ENCODE measurements at regions not wholly inside any gene's neighbourhood (a gene's known extent, or its start where the extent isn't known, plus 50 kb on each side); places are given as distances from the start of the nearest gene placed in this dataset.

DNA sequence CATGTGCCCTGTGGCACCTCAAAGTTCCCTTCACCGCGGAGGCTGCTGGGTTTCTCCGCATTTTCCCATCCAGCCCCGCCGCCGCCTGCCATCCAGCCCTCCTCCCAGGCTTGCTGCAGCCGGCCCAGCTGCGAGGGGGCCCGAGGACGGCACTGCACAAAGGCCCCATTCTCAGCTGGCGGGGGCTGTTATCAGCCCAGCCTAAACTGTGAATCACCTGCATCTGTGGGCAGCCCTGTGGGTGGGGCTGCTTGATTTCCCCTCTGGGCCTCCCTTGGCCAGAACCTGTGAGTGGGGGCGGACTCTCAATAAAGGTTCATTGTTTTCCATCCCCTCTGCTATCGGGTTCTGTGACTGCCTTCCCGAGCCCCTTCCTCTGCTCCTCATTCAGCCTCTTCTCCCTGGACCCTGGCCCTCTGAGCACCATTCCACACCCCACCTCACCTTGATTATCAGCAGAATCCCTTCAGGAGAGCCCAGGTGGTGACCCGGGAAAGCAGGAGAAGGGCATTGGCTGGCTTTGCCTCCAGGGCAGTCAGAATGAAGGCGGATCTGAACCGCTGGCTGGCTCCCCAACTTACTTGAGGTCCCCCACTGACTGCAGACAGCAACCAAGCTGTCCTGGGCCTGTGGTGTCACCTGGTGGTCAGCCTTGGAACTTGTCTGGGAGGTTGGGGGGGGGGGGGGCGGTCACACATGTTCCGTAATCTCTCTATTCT is 204.5 kb downstream of the ZFP36L2 start:
- no peak overlapping the region for H3K4me3 ChIP-seq (ENCODE audit: low read depth, low read length)
- peak; percentile 59 for DNase-seq (ENCODE audit: low read depth)
- no peak for TF ChIP-seq POLR2A (IDR thresholded peaks at IDR 0.05; ENCODE audit: extremely low read depth, insufficient read length)
- TF ChIP-seq CTCF (IDR thresholded peaks at IDR 0.05; ENCODE audit: low read depth, low read length): peak; percentile 51
- TF ChIP-seq, protein P1, sequence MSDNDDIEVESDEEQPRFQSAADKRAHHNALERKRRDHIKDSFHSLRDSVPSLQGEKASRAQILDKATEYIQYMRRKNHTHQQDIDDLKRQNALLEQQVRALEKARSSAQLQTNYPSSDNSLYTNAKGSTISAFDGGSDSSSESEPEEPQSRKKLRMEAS (IDR thresholded peaks at IDR 0.05; ENCODE audit: low read depth, low read length): no peak

DNA sequence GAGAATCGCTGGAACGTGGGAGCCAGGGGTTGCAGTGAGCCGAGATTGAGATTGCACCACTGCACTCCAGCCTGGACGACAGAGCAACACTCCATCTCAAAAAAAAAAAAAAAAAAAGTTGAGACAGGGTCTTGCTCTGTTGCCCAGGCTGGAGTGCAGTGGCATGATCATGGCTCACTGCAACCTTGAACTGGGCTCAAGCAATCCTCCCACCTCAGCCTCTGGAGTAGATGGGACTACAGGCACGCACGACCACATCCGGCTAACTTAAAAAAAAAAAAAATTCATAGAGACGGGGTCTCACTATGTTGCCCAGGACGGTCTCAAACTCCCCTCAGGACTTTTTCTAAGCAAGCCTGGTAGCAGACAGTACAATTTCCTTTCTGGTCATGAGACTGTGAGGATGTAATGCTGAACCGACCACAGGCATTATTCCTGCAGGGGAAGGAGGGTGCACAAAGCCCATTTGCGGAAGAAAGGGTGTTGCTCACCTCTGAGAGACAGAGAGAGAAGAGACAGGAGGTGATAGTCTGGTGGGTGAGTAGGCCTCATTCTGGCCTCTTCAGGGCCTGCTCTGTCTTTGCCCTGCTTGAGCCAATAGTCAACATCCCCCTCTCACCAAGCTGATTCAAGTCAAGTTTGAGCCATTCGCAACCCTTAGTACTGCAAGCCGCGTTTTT is 205.3 kb downstream of the ZFP36L2 start:
- TF ChIP-seq, protein P1 (IDR thresholded peaks at IDR 0.05; ENCODE audit: low read depth, low read length): no peak
- TF ChIP-seq MYC (IDR thresholded peaks at IDR 0.05; ENCODE audit: low read depth, low read length): no peak
- no peak for TF ChIP-seq POLR2A (IDR thresholded peaks at IDR 0.05; ENCODE audit: extremely low read depth, insufficient read length)
- no peak for TF ChIP-seq CTCF (IDR thresholded peaks at IDR 0.05; ENCODE audit: low read depth, low read length)

GRCh38 chr2:43020296-43020695 is 206.1 kb downstream of the ZFP36L2 start:
- DNase-seq (ENCODE audit: low read depth): no peak
- no peak overlapping the region for H3K4me3 ChIP-seq (ENCODE audit: low read depth, low read length)
- no peak for TF ChIP-seq POLR2A (IDR thresholded peaks at IDR 0.05; ENCODE audit: extremely low read depth, insufficient read length)
- no peak for TF ChIP-seq CTCF (IDR thresholded peaks at IDR 0.05; ENCODE audit: low read depth, low read length)
- no peak for TF ChIP-seq MYC (IDR thresholded peaks at IDR 0.05; ENCODE audit: low read depth, low read length)
- TF ChIP-seq, protein P1 (IDR thresholded peaks at IDR 0.05; ENCODE audit: low read depth, low read length): no peak

More for the DNA sequence above, 205.3 kb downstream of the ZFP36L2 start:
- no peak overlapping the region for H3K4me3 ChIP-seq (ENCODE audit: low read depth, low read length)
- peak; percentile 12 for DNase-seq (ENCODE audit: low read depth)

DNA sequence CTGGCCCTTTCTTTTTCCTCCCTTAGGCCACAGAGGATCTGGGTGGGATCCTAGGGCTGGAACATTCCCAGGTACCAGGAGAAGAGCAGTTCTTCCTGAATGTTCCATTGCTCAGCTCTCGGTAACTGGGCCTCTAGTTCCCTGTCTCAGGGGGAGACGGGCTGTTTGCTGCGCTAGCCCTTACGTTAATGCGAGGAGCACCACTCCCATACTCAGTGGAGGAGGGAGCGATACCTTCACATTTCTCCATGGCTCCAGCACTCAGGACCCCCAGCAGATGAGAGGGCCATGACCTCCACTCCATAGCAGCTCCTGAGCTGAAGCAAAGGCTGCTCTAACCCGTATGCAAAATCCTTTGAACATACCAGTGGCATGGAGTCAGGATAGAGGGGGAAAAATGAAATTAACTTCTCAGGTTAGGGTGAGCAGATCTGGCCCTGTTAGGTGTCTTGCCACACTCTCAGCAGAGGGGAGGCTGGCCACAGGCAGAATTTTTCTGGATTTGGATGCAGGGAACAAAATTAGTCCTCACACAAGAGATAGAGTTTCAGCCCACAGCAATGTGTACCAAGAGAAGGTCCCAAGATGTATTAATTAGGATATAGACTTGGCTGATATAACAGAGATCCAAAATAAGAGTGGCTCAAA is 206.7 kb downstream of the ZFP36L2 start:
- TF ChIP-seq MYC (IDR thresholded peaks at IDR 0.05; ENCODE audit: low read depth, low read length): no peak
- TF ChIP-seq POLR2A (IDR thresholded peaks at IDR 0.05; ENCODE audit: extremely low read depth, insufficient read length): no peak
- no peak for TF ChIP-seq CTCF (IDR thresholded peaks at IDR 0.05; ENCODE audit: low read depth, low read length)
- TF ChIP-seq, protein P1 (IDR thresholded peaks at IDR 0.05; ENCODE audit: low read depth, low read length): no peak
- no peak overlapping the region for H3K4me3 ChIP-seq (ENCODE audit: low read depth, low read length)
- no peak for DNase-seq (ENCODE audit: low read depth)

- no peak overlapping the region for H3K4me3 ChIP-seq (ENCODE audit: low read depth, low read length)
- no peak for DNase-seq (ENCODE audit: low read depth)
- TF ChIP-seq CTCF (IDR thresholded peaks at IDR 0.05; ENCODE audit: low read depth, low read length) (no peak), MYC (IDR thresholded peaks at IDR 0.05; ENCODE audit: low read depth, low read length) (no peak), POLR2A (IDR thresholded peaks at IDR 0.05; ENCODE audit: extremely low read depth, insufficient read length) (no peak)
- TF ChIP-seq, protein P1 (IDR thresholded peaks at IDR 0.05; ENCODE audit: low read depth, low read length): no peak
Observed at GRCh38 chr2:43019025-43019367, 207.4 kb downstream of the ZFP36L2 start.
